ENCODE measurements at regions not wholly inside any gene's neighbourhood (a gene's known extent, or its start where the extent isn't known, plus 50 kb on each side); places are given as distances from the start of the nearest gene placed in this dataset.

DNA sequence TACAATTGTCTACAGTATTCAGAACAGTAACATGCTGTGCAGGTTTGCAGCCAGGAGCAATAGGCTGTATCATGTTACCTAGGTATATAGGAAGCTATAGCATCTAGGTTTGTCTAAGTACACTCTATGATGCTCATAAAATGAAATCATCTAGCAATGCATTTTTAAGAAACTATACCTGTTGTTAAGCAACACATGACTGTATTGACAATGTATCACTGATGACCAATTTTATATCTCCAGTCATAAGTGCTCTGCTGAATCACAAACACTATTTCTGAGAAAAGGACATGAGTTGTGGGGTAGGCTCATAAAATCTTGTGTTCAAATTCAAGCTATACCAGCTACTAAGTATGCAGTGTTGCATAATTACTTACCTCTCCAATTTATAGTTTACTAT is 501.3 kb downstream of the CD109 start:
- TF ChIP-seq, protein P1, sequence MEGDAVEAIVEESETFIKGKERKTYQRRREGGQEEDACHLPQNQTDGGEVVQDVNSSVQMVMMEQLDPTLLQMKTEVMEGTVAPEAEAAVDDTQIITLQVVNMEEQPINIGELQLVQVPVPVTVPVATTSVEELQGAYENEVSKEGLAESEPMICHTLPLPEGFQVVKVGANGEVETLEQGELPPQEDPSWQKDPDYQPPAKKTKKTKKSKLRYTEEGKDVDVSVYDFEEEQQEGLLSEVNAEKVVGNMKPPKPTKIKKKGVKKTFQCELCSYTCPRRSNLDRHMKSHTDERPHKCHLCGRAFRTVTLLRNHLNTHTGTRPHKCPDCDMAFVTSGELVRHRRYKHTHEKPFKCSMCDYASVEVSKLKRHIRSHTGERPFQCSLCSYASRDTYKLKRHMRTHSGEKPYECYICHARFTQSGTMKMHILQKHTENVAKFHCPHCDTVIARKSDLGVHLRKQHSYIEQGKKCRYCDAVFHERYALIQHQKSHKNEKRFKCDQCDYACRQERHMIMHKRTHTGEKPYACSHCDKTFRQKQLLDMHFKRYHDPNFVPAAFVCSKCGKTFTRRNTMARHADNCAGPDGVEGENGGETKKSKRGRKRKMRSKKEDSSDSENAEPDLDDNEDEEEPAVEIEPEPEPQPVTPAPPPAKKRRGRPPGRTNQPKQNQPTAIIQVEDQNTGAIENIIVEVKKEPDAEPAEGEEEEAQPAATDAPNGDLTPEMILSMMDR (IDR thresholded peaks at IDR 0.05; ENCODE audit: insufficient read depth, low read depth, low read length): no peak
- TF ChIP-seq EZH2 (IDR thresholded peaks at IDR 0.05; ENCODE audit: insufficient read depth, low read length): no peak

Data from astrocyte (in vitro differentiated cells and primary cell).